ENCODE measurements at regions not wholly inside any gene's neighbourhood (a gene's known extent, or its start where the extent isn't known, plus 50 kb on each side); places are given as distances from the start of the nearest gene placed in this dataset.

DNA sequence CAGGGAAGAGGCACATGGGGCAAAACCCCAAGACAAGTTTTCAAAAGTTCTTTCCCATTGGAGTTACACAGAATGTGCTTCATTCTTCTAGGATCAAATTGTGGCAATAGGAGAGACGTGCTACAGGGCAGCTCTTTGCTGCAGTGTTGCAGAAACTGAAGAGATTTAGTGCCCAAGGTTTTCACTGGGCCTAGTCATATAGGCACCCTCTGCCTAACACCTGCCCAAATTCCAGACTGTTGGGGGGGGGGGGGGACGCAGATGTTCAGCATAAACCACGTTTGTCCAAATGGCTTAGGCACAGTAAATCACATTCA lies 346.8 kb upstream of the ZNF717 start:
- DNase-seq (ENCODE audit: low read depth) = no peak
- TF ChIP-seq, protein P1, sequence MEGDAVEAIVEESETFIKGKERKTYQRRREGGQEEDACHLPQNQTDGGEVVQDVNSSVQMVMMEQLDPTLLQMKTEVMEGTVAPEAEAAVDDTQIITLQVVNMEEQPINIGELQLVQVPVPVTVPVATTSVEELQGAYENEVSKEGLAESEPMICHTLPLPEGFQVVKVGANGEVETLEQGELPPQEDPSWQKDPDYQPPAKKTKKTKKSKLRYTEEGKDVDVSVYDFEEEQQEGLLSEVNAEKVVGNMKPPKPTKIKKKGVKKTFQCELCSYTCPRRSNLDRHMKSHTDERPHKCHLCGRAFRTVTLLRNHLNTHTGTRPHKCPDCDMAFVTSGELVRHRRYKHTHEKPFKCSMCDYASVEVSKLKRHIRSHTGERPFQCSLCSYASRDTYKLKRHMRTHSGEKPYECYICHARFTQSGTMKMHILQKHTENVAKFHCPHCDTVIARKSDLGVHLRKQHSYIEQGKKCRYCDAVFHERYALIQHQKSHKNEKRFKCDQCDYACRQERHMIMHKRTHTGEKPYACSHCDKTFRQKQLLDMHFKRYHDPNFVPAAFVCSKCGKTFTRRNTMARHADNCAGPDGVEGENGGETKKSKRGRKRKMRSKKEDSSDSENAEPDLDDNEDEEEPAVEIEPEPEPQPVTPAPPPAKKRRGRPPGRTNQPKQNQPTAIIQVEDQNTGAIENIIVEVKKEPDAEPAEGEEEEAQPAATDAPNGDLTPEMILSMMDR (conservative IDR thresholded peaks at IDR 0.05; ENCODE audit: low read depth, low read length) = no peak

DNA sequence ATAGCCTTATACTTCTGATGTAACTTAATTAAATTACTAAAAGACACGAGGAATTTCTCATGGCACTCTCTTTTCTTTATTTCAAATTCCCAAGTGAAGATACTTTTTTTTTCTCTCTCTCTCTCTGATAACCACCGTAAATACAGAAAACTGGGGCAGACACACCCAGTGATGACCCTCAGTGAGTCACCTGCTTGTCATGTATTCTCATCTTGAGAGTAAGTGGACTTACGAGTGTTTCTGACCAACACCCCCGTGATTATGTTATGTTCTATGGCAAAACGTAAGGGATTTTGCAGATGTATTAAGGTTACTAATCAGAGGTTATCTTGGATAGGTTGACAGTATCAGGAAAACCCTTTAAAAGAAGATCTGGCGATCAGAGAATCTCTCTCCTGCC lies 348.8 kb upstream of the ZNF717 start:
- no peak for DNase-seq (ENCODE audit: low read depth)
- no peak overlapping the region for H3K4me3 ChIP-seq (ENCODE audit: low read length)
- TF ChIP-seq, protein P1 (conservative IDR thresholded peaks at IDR 0.05; ENCODE audit: low read depth, low read length) = no peak

More for the DNA sequence above, 346.8 kb upstream of the ZNF717 start:
- H3K4me3 ChIP-seq (ENCODE audit: low read length) = no peak overlapping the region

DNA sequence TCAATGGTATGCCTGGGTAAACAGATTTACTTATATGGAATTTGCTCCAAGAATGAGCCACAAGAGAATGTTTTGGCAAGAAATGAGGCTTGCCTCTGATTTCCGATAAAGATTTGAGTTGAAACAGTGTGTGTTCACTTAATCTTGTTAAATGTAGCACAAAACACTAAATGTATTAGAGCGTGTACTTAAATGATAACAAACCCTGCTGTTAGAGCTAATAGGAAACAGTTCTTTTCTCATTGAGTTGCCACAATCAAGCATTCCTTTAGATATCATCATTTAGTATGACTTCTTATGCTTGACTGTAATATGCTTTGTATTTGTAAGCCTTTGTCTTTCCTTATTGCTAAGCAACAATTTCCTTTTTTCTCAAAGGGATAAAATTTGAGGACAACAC lies 353.6 kb upstream of the ZNF717 start:
- H3K4me3 ChIP-seq (ENCODE audit: low read length) = no peak overlapping the region
- TF ChIP-seq, protein P1 (conservative IDR thresholded peaks at IDR 0.05; ENCODE audit: low read depth, low read length) = no peak
- DNase-seq (ENCODE audit: low read depth) = peak; percentile 69

DNA sequence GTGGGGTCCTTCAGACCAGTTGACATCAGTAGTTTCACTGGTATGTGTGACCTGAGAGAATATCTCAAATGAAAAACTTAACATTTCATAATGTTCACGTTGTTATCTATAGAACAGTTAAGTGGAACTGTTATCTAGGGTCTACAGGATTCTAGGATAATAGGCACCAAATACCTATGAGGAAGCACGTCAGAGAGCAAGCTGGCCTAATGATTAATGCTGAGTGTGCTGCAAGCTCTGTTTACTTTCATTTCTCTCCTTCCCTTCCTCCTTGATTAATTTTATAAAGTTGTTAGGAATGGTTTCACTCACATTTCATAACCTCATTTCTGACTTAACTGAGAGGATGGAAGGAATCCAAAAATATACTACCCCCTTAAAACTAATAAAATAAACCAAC lies 362.5 kb upstream of the ZNF717 start:
- no peak overlapping the region for H3K4me3 ChIP-seq (ENCODE audit: low read length)
- TF ChIP-seq, protein P1 (conservative IDR thresholded peaks at IDR 0.05; ENCODE audit: low read depth, low read length) = no peak
- no peak for DNase-seq (ENCODE audit: low read depth)

- TF ChIP-seq, protein P1 (conservative IDR thresholded peaks at IDR 0.05; ENCODE audit: low read depth, low read length) = no peak
- H3K4me3 ChIP-seq (ENCODE audit: low read length) = no peak overlapping the region
Measured at GRCh38 chr3:76152028-76152427, 366.7 kb upstream of the ZNF717 start.

DNA sequence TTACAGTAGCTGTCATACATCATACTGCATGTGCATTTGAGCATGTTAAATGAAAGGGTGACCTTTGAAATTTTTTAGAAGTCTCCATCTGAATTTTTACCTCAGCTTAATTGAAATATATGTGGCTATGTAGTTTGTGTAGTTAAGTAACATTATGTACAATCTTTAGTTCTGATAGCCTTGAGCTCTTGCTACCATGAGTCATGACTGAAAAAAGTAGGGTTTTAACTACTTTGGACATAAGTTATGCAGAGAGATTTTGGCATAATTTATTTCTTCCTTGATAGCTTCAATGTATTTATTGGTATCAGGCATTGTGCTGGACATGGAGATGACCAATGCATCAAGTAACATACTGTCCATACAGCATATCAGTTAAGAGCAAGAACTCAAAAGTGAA lies 376.5 kb upstream of the ZNF717 start:
- DNase-seq (ENCODE audit: low read depth) = no peak
- no peak overlapping the region for H3K4me3 ChIP-seq (ENCODE audit: low read length)
- TF ChIP-seq, protein P1 (conservative IDR thresholded peaks at IDR 0.05; ENCODE audit: low read depth, low read length) = no peak

More at GRCh38 chr3:76152028-76152427, 366.7 kb upstream of the ZNF717 start:
- DNase-seq (ENCODE audit: low read depth) = no peak

DNA sequence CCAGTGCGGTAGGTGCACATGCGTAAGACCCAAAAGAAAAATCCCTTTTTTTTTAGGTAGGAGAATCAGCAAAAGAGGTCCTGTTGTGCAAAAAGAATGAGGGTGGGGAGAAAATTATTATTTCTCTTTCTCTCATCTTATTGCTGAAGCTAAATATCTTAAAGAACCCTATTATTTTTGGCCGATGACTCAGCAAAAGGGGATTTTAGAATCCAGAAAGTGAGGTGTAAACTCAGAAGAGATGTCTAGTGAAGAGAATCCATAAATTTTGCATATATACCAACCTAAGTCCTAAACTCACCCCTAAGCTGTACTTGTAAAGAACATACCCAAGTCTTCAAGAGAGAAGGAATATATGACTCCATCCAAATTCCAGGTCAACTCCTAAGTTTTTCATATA lies 386.3 kb upstream of the ZNF717 start:
- DNase-seq (ENCODE audit: low read depth) = no peak
- TF ChIP-seq, protein P1 (conservative IDR thresholded peaks at IDR 0.05; ENCODE audit: low read depth, low read length) = no peak
- H3K4me3 ChIP-seq (ENCODE audit: low read length) = no peak overlapping the region
